Activated T-cell treated with anti-CD3 and anti-CD28 coated beads, Interleukin-2, amount 50 U/mL, for 48 hours (primary cell): ENCODE measurements at regions not wholly inside any gene's neighbourhood (a gene's known extent, or its start where the extent isn't known, plus 50 kb on each side); places are given as distances from the start of the nearest gene placed in this dataset.
"Not testable (repeated sequence)": the region's sequence is repeated elsewhere in the genome, so short reads cannot be mapped to it uniquely, and the experiment has no call there.

Experiments
- DNase-seq, 2 experiments: peaks; one replicate each; pipeline ENCODE4 v3.0.0-alpha.2; 2020

- DNase-seq = no peak
Measured at GRCh38 chr1:38153778-38154470, 107.3 kb upstream of the POU3F1 start.

- no peak for DNase-seq
Measured at GRCh38 chr1:38153066-38153777, 106.6 kb upstream of the POU3F1 start.

GRCh38 chr1:38152351-38153065 is 105.9 kb upstream of the POU3F1 start:
- DNase-seq = no peak

- no peak for DNase-seq
Measured at GRCh38 chr1:38151399-38151798, 104.8 kb upstream of the POU3F1 start.

- not testable (repeated sequence) for DNase-seq
Measured at GRCh38 chr1:38146079-38146478, 99.5 kb upstream of the POU3F1 start.

- DNase-seq = no peak
Measured at GRCh38 chr1:38142606-38143005, 96.0 kb upstream of the POU3F1 start.

GRCh38 chr1:38141483-38141882 is 94.9 kb upstream of the POU3F1 start:
- no peak for DNase-seq

GRCh38 chr1:38139738-38140487 is 93.3 kb upstream of the POU3F1 start:
- DNase-seq = no peak

- DNase-seq = no peak
Measured at GRCh38 chr1:38138498-38139233, 92.1 kb upstream of the POU3F1 start.

- DNase-seq = no peak
Measured at GRCh38 chr1:38137164-38137563, 90.6 kb upstream of the POU3F1 start.

- DNase-seq = no peak
Measured at GRCh38 chr1:38135625-38136414, 89.2 kb upstream of the POU3F1 start.

- DNase-seq = peak in 1 of 2 experiments; percentile 21
Measured at GRCh38 chr1:38134294-38134755, 87.7 kb upstream of the POU3F1 start.

GRCh38 chr1:38133756-38134155 is 87.2 kb upstream of the POU3F1 start:
- DNase-seq = no peak

- no peak for DNase-seq
Measured at GRCh38 chr1:38133304-38133703, 86.7 kb upstream of the POU3F1 start.

GRCh38 chr1:38132681-38133080 is 86.1 kb upstream of the POU3F1 start:
- DNase-seq = no peak

GRCh38 chr1:38131024-38131585 is 84.5 kb upstream of the POU3F1 start:
- no peak for DNase-seq

- no peak for DNase-seq
Measured at GRCh38 chr1:38129971-38130370, 83.4 kb upstream of the POU3F1 start.

- DNase-seq = no peak
Measured at GRCh38 chr1:38129473-38129872, 82.9 kb upstream of the POU3F1 start.

- no peak for DNase-seq
Measured at GRCh38 chr1:38128926-38129453, 82.4 kb upstream of the POU3F1 start.

GRCh38 chr1:38128511-38128910 is 81.9 kb upstream of the POU3F1 start:
- DNase-seq = no peak

- no peak for DNase-seq
Measured at GRCh38 chr1:38127428-38127827, 80.8 kb upstream of the POU3F1 start.
